Activated CD4-positive, alpha-beta T cell treated with anti-CD3 and anti-CD28 coated beads for 36 hours (primary cell): ENCODE measurements at regions not wholly inside any gene's neighbourhood (a gene's known extent, or its start where the extent isn't known, plus 50 kb on each side); places are given as distances from the start of the nearest gene placed in this dataset.

Source experiments
- ATAC-seq: fragments of 200-7000 bp; cut with Tn5 transposase; one replicate; pipeline ENCODE4 v1.10.0; 2021; ENCODE audit warnings: mild to moderate bottlenecking, moderate library complexity
- CTCF ChIA-PET: fragments of 350-600 bp; sonication (Branson Sonifier 250); formaldehyde crosslinking; loops from one replicate; lab custom pipeline; 2021; ENCODE audit warnings: antibody characterized with exemption; lab: Charles Lee
- POLR2A ChIA-PET: fragments of 350-600 bp; sonication (Branson Sonifier 250); formaldehyde crosslinking; loops from one replicate; lab custom pipeline; 2021; ENCODE audit warnings: antibody characterized with exemption, inconsistent platforms; lab: Charles Lee
- DNase-seq: peaks from one replicate; pipeline ENCODE4 v3.0.0-alpha.2; 2020
- H3K27ac Mint-ChIP-seq: one replicate; pipeline ENCODE4 v1.8.0; 2021; ENCODE audit warnings: mixed read lengths
- H3K27me3 Mint-ChIP-seq: one replicate; pipeline ENCODE4 v1.8.0; 2021; ENCODE audit warnings: mixed read lengths
- H3K36me3 Mint-ChIP-seq: one replicate; pipeline ENCODE4 v1.8.0; 2021; ENCODE audit warnings: low read depth, mixed read lengths
- H3K4me1 Mint-ChIP-seq: one replicate; pipeline ENCODE4 v1.8.0; 2021; ENCODE audit warnings: mixed read lengths
- H3K4me3 Mint-ChIP-seq: one replicate; pipeline ENCODE4 v1.8.0; 2021; ENCODE audit warnings: mild to moderate bottlenecking, moderate library complexity, mixed read lengths
- H3K9me3 Mint-ChIP-seq: one replicate; pipeline ENCODE4 v1.8.0; 2021; ENCODE audit warnings: low read depth, mixed read lengths
- intact Hi-C, 2 experiments: fragments of 100-400 bp; cut with DNase I in 1 of 2; cut with micrococcal nuclease in 1 of 2; formaldehyde crosslinking; loops; one replicate each; pipeline versions ENCODE4 v1.14.2 to v1.15.1; 2022 to 2024; cut with DNase I, micrococcal nuclease

DNA sequence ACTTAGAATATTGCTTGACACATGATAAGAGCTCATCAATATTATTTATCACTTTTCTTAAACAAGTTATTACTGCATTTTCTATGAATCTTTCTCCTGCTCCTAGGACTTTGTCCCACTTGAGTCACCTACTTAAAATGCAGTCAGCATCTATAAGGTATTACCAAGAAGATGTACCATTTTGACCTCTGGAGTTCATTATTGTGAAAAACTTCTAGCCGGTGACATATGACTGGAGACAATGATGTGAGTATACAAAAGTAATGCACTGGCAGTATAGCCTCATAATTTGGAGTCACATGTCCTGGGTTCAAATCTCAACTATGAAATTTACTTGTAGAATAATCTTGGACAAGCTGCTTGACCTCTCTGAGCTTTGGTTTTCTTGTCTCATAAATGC, 278.5 kb downstream of the PLPP3 start:
- CTCF ChIA-PET: interaction anchor here (0.7 kb wide), 1 partner anchor 8 kb away, joined by 4 read pairs; no protein-coding TSS in a partner anchor
- H3K9me3 Mint-ChIP-seq: no peaks in the 10 kb centered on the region
- no peak overlapping the region for H3K27ac Mint-ChIP-seq
- POLR2A ChIA-PET: no interaction called here
- H3K4me3 Mint-ChIP-seq: no peak overlapping the region
- H3K4me1 Mint-ChIP-seq: no peaks in the 10 kb centered on the region
- ATAC-seq (no peak), DNase-seq (no peak)
- H3K36me3 Mint-ChIP-seq: no peaks in the 10 kb centered on the region
- H3K27me3 Mint-ChIP-seq: no peaks in the 10 kb centered on the region
- intact Hi-C loops: no loop called here

DNA sequence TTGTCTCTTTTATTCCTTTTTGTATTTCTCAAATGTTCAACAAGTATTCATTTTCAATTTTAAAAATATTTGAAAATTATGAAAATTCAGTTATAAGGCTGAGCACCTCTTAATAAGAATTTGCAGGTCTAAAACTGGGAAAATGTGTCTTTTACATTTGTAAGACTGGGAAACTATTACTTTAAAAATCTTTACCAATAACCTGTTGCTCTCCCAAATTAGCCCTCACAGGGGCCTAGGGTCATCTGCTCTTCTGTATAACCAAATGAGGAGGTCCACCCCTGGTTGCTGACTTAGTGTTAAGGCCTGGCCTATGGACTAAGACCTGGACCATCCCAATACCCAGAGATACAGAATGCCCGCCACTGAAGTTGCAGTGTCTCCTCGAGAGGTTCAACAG, 280.5 kb downstream of the PLPP3 start:
- Mint-ChIP-seq H3K4me1 (no peaks in the 10 kb centered on the region), H3K27me3 (no peaks in the 10 kb centered on the region), H3K27ac (no peak overlapping the region), H3K4me3 (no peak overlapping the region), H3K36me3 (no peaks in the 10 kb centered on the region), H3K9me3 (no peaks in the 10 kb centered on the region)
- no peak for ATAC-seq
- intact Hi-C loops: no loop called here
- no peak for DNase-seq
- ChIA-PET CTCF (no interaction called here), POLR2A (no interaction called here)

DNA sequence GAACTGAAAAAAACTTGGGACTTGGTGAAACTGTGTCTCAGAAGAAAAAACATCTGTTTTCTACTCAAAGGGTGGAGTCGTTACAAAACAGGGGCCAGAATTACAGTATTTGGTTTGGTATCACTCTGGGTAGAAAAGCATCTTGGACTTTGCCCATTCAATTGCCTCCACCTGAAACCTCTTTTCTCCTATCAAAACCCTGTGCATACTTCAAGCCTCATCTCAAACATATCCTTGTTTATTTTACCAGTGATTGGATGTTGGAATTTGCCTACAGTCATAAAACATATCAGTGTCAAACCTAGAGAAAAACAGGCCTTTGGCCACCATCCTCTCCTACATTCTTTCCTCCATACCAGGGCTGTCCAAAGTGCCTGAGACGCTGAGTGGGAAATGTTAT, 281.5 kb downstream of the PLPP3 start:
- no peaks in the 10 kb centered on the region for H3K36me3 Mint-ChIP-seq
- ChIA-PET POLR2A (no interaction called here), CTCF (no interaction called here)
- H3K27me3 Mint-ChIP-seq: no peaks in the 10 kb centered on the region
- no peak for DNase-seq
- no peaks in the 10 kb centered on the region for H3K9me3 Mint-ChIP-seq
- H3K4me3 Mint-ChIP-seq: no peak overlapping the region
- intact Hi-C loops: no loop called here
- no peak for ATAC-seq
- H3K4me1 Mint-ChIP-seq: no peaks in the 10 kb centered on the region
- no peak overlapping the region for H3K27ac Mint-ChIP-seq

DNA sequence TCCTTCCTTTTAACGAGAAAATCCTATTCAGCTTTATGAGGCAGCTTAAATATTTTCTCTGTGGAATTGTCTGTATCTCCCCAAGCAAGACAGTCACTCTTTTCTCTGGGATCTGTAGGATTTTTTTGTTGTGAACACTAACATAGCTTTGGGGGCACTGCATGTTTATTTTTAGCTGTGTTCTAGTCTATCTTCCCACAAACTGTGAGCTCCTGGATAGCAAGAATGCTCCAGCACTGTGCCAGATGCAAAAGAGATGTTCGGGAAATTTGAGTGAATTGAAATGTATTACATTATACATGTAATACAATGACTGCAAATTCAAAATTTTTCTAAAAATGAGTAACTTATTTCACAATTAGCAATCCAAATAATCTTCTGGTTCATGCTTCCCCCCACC, 282.2 kb downstream of the PLPP3 start:
- Mint-ChIP-seq H3K4me3 (no peak overlapping the region), H3K36me3 (no peaks in the 10 kb centered on the region), H3K27me3 (no peaks in the 10 kb centered on the region), H3K27ac (no peak overlapping the region), H3K9me3 (no peaks in the 10 kb centered on the region), H3K4me1 (no peaks in the 10 kb centered on the region)
- ChIA-PET POLR2A (no interaction called here), CTCF (no interaction called here)
- intact Hi-C loops: no loop called here
- DNase-seq: no peak
- ATAC-seq: no peak

DNA sequence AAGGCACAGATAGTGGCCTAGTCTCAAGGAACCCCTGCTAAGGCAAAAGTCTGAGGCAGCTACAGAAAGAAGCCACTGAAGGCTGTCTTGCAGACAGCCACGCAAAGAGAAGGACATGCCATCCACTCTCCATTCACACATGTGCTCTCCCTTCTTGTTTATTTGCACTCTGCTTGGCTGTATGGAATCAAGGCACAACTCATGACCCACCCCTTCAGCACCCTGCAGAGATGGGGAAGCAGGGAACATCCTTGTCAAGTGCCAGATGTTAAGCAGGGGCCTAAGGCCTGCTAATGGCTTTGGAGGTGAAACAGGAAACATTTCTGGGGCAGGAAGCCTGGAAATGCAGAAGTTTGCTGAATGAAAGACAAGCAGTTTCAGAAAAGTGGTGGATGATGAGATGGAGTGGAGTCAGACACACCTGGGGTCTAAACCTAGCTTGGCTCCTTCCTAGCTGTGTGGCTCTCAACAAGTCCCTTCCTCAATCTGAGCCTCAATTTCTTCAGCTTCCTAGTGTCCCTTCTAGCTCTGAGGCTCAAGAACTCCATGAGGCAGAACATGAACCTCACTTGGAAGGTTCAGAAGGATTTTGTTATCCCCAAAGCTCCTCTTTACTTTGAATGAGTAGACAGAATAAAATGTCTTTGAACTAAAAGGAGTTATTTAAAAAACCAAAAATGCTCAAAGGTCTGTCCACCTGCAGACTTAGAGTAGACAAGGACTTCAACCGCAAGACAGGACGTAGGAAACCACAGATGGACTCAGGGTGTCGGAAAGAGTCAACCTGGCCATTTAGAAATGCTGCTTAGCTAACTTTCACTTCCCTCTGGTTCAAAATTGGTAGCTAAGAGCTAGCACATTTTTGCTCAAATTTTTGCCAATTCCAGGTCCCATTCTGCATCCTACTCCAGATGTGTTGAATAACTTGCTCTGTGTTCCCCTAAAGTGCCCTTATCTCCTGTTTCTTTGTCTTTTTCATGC, 283.1 kb downstream of the PLPP3 start:
- DNase-seq (no peak), ATAC-seq (no peak)
- Mint-ChIP-seq H3K4me1 (no peaks in the 10 kb centered on the region), H3K9me3 (no peaks in the 10 kb centered on the region), H3K4me3 (no peak overlapping the region), H3K27me3 (no peaks in the 10 kb centered on the region), H3K36me3 (no peaks in the 10 kb centered on the region), H3K27ac (no peak overlapping the region)
- CTCF ChIA-PET: no interaction called here
- intact Hi-C loops: no loop called here
- POLR2A ChIA-PET: no interaction called here

DNA sequence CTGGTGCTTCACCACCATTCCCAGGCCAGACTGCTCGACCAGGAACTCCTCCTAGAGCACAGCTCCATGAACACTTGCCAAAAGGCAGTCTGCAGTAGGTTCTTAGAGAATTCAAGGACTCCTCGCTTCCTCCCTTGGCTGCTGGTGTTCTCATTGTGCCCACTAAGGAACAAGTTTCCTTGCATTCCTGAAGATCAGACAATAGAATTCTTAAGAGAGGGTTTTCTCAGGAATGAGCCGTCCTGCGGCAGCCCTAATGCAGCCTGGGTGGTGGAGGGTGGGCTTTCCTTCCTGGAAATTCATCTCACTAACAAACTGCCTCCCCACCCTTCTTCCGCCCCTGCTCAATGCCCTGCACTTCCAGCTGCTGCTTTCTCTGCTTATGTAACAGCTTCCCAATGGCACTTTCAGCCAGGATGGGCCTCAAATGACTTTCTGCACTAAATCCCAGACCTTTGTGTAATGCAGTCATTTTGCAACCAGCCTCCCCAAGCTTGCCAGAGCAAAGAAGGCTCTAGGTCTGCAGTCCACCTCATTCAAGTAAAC, 287.9 kb downstream of the PLPP3 start:
- no peaks in the 10 kb centered on the region for H3K27me3 Mint-ChIP-seq
- H3K36me3 Mint-ChIP-seq: no peaks in the 10 kb centered on the region
- ChIA-PET POLR2A (no interaction called here), CTCF (no interaction called here)
- intact Hi-C loops: no loop called here
- H3K4me3 Mint-ChIP-seq: no peak overlapping the region
- ATAC-seq: no peak
- no peak overlapping the region for H3K27ac Mint-ChIP-seq
- no peaks in the 10 kb centered on the region for H3K9me3 Mint-ChIP-seq
- no peak for DNase-seq
- H3K4me1 Mint-ChIP-seq: no peaks in the 10 kb centered on the region

DNA sequence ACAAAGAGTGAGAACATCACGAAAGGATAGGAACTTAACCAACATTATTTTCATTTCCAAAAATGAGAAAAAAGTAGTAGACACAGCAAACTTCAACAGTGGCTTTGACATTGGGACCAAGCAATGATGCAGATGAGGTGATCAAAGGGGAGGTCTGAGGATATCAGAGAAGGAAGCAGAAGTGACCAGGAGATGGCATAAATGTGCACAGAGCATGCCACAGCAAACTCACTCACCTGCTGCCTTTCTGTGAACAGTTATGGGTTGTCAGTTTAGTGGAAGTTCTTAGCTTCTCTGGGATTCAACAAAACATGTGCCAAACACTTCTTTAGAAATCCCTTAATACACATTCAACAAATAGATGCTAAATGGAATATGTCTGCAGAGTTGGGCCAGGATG, 290.1 kb downstream of the PLPP3 start:
- no peak for ATAC-seq
- Mint-ChIP-seq H3K27ac (no peak overlapping the region), H3K4me1 (no peaks in the 10 kb centered on the region), H3K36me3 (no peaks in the 10 kb centered on the region), H3K9me3 (no peaks in the 10 kb centered on the region), H3K4me3 (no peak overlapping the region), H3K27me3 (no peaks in the 10 kb centered on the region)
- POLR2A ChIA-PET: no interaction called here
- intact Hi-C loops: no loop called here
- CTCF ChIA-PET: no interaction called here
- DNase-seq: no peak

DNA sequence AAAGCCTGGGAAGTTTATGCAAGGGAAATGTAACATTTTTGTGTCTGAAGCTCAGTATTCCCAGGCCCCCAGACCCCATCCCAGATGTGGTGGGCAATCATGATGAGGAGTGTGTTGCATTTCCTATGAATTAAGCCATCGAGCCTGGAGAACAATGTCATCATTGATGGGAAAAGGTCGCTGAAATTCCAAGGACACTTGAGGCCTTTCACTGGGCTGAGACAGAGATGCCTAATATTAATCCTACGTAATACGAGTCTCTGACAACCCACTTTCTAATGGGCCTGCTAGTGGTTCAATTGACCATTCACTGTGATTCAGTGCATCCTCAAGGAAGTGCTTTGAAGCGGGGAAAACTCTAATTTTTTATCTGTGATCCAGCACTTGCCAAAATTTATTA, 291.6 kb downstream of the PLPP3 start:
- DNase-seq (no peak), ATAC-seq (no peak)
- Mint-ChIP-seq H3K36me3 (no peaks in the 10 kb centered on the region), H3K27ac (no peak overlapping the region), H3K4me1 (no peaks in the 10 kb centered on the region), H3K4me3 (no peak overlapping the region), H3K27me3 (no peaks in the 10 kb centered on the region), H3K9me3 (no peaks in the 10 kb centered on the region)
- POLR2A ChIA-PET: no interaction called here
- CTCF ChIA-PET: no interaction called here
- intact Hi-C loops: no loop called here

DNA sequence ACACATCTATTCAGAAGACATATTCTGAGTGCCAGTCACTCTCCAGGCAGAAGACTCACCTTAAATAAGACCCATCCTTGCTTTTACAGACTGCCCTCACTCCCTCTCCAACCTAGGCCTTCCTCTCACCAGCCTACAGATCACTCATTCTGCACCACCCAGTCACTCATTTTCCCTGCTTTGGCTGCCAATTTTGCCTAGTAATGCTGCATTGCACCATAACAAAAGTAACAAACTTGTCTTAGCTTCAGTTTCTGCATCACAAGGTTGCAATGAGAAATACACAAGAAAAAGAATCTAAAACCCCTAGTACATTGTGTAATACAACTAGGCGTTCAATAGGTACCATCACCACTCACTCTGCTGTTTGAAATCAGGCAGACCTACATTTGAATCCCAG, 292.4 kb downstream of the PLPP3 start:
- no peaks in the 10 kb centered on the region for H3K9me3 Mint-ChIP-seq
- H3K4me3 Mint-ChIP-seq: no peak overlapping the region
- no peak overlapping the region for H3K27ac Mint-ChIP-seq
- no peaks in the 10 kb centered on the region for H3K4me1 Mint-ChIP-seq
- ATAC-seq (no peak), DNase-seq (no peak)
- intact Hi-C loops: no loop called here
- H3K27me3 Mint-ChIP-seq: no peaks in the 10 kb centered on the region
- CTCF ChIA-PET: no interaction called here
- H3K36me3 Mint-ChIP-seq: no peaks in the 10 kb centered on the region
- POLR2A ChIA-PET: no interaction called here

DNA sequence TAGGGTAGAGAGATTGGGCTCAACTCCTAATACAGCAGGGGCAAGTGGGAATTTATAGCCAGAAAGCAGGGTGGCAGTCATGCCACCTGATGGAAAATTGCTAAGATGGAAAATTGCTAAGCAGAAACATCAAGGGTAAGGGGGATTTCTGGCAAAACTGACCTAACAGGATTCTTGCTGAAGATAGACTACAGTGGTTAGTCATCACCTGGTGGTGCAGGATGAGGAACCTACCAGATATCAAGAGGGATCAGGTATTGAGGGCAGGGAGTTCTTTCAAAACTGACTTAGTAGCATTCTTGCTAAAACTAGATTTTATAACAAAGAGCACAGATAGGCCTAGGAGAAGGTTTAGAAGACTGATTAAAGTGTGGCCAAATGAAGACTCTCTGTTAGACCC, 292.9 kb downstream of the PLPP3 start:
- CTCF ChIA-PET: no interaction called here
- ATAC-seq (no peak), DNase-seq (no peak)
- POLR2A ChIA-PET: no interaction called here
- Mint-ChIP-seq H3K4me1 (no peaks in the 10 kb centered on the region), H3K9me3 (peaks cover 1% of the 10 kb centered on the region), H3K27ac (no peak overlapping the region), H3K36me3 (no peaks in the 10 kb centered on the region), H3K27me3 (no peaks in the 10 kb centered on the region), H3K4me3 (no peak overlapping the region)
- intact Hi-C loops: no loop called here

DNA sequence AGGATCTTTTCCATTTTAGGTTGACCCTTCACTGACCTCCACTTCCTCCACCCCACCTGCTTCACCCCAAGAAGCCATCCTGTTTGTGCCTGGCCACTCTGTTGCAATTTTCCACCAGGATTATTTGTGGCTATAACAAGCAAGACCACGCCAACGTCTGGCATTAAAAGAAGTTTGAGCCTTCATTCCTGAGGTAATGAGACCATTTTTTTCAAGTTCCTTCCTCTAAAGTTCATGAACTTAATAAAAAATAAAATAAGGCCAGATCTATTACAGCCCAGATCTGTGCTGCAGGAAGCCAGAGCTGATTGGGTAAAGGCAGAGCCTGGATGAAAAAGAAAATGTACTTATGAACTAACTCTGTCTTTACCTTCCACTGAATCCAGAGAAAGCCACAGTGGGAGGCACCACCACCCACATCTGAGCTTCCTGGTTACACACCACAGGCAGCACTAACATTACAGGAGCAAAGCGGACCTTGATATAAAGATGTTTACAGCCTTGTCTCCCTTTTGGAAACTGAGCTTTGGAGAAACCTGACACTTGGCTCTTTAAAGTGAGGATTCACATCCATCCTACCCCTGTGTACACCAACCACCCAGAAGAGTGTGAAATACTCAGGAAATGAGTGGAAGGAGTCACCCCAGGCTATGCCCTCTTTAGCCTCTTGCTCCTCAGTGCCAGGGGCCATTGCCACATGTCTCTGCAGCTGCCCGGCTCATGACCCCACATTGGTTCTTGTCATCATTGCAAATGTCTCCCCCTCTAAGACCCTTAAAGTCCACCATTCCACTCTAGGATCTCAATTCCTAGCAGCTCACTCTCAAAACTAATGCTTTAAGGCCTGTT, 293.6 kb downstream of the PLPP3 start:
- Mint-ChIP-seq H3K36me3 (no peaks in the 10 kb centered on the region), H3K4me3 (no peak overlapping the region), H3K27me3 (no peaks in the 10 kb centered on the region), H3K4me1 (no peaks in the 10 kb centered on the region), H3K27ac (no peak overlapping the region), H3K9me3 (peaks cover 1% of the 10 kb centered on the region)
- POLR2A ChIA-PET: no interaction called here
- no peak for DNase-seq
- intact Hi-C loops: no loop called here
- ATAC-seq: no peak
- CTCF ChIA-PET: no interaction called here

DNA sequence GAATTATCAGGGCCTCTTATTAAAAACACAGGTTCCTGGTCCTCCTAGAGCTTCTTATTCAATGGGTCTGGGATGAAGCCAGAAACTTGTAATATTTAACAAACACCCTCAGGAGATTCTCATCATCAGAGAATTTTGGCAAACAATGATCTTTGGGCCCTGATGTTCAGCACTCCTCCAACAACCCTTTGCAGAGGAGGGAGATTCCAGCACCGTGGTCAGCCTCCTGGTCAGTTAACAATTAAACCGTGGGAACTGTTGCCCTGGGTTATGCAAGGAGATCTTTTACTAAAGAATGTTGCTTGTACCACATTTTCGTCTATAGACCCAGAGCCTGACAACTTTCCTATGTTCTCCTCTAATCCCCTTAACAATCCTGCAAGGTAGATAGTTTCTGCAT, 294.4 kb downstream of the PLPP3 start:
- ATAC-seq (no peak), DNase-seq (no peak)
- POLR2A ChIA-PET: no interaction called here
- no peak overlapping the region for H3K4me3 Mint-ChIP-seq
- CTCF ChIA-PET: no interaction called here
- peaks cover 1% of the 10 kb centered on the region for H3K9me3 Mint-ChIP-seq
- intact Hi-C loops: no loop called here
- no peak overlapping the region for H3K27ac Mint-ChIP-seq
- H3K36me3 Mint-ChIP-seq: no peaks in the 10 kb centered on the region
- no peaks in the 10 kb centered on the region for H3K4me1 Mint-ChIP-seq
- no peaks in the 10 kb centered on the region for H3K27me3 Mint-ChIP-seq
